ENCODE measurements at regions not wholly inside any gene's neighbourhood (a gene's known extent, or its start where the extent isn't known, plus 50 kb on each side); places are given as distances from the start of the nearest gene placed in this dataset.

DNA sequence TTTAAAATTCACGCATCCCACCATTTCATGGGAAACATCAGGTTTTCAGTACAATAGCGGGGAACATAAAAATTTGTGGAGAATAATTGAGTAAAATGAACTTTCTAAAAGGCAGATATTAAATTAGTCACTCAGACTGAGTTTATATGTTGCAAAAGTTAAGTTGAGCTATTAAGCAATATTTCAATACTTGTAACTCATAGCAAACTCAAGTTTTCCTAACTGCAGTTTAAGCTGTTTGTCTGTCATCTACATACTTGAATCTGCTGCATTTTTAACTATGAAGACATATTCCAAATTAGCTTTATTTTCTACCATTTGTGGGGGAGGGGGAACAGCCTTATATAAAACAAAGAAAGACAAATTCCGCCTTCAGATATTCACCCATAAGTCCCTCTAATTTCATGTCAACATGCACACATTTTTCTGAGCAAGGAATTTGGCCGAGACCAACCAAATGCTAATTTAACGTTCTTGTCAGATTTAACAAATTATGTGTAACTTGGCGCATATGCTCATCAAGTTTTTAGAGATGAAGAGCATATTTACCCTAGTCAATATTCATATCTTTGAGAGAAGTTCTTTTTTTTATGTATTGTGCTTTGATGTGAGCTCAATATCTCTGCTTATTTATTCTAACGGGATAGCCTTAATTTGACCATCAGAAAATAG lies 462.9 kb downstream of the TXNL1 start:
- DNase-seq, result no peak

DNA sequence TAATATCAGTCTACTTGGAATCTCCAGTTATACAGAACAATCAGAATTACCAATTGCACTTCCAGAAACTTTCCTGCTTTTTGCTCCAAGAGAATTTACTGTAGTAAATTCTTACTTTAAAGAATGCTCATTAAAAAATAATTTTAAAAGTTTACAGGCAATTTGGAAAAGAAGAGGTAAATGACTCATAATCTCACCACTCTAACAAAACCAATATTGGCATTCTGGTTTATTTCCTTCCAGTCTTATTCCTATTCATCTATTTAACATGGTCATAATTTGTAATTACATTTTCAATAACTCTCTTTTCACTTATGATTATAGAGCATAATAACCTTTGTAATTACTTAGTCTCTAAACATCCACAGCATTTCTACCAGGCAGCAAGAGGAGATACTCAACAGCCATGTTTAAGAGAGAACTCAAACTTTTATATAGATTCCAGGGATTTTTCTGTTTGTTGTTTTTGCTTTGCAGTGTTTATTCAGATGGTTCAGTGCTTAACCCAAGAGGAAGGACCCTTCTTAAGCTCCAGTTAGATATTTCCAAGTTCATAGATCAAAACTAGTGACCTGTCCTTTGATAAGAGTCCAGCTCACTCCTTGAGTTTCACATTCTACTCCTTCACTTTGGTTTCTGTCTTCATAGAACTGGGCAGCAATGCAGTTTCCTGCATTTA lies 464.7 kb downstream of the TXNL1 start:
- no peak for DNase-seq

DNA sequence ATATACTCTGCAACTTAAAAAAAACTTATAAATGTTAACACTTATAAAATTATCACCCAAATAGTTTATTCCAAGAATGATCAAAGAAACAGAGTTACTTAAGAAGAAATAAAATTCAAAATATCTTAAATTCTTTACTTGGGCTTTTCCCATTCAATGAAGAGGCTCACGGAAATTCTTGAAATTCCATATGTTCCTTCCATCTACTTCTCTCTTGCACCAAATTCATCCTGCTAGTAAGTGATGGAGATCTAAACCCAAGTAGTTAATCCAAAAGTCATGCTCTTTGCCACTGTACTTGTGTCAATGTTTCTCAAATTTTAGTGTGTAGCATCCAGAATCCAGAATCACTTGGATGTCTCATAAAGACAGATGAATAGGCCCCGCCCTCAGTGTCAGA lies 465.9 kb downstream of the TXNL1 start:
- DNase-seq, result no peak

DNA sequence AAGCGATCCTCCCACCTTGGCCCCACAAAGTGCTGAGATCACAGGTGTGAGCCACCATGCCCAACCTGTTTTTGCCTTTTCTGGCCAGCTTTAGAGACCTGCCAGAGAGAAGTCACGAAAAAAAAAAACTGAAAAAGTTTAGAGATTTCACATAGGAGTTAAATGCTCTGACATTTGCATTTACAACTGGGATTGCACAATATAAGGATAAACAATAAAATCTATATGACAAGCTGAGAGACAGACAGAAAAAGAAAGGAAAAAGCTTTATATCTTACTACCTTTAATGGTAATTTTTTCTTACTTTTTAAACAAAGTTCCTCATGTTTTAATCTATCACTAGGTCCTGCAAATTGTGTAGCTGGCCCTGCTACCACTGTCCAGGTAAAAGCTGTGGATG lies 466.5 kb downstream of the TXNL1 start:
- DNase-seq, result no peak

DNA sequence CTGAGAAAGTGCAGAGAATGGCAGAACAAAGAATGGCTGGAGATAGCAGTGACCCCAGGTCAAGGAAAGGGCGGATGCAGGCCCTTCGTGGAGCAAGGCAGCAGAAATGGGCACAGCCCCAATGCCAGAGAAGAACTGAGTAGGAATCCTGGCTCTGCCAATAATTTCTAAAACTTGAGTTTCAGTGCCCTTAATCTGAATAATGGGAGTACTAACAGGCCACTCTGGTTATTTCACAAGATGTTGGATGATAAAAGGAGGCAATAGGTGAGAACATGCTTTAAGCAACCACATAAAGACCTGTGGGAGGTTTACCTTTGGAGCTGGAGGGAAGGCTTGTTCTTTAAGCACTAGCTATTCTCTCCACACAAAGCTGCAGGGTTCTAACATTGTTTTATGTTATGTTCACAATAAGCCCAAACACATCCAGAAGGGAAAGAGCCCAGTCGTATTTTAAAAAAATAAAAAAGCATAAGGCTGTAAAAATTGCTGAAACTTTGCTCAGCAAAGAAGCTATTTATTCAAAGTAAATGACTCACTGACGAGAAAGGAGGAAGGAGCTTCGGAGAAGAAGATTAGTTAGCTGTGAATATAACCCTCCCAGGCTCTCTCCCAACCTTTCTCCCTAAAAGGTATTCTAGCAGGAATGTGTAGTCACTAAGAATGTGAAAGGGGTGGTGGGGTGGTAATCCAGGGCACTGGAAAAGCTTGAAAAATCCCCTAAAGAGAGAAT lies 470.2 kb downstream of the TXNL1 start:
- DNase-seq, result no peak

DNA sequence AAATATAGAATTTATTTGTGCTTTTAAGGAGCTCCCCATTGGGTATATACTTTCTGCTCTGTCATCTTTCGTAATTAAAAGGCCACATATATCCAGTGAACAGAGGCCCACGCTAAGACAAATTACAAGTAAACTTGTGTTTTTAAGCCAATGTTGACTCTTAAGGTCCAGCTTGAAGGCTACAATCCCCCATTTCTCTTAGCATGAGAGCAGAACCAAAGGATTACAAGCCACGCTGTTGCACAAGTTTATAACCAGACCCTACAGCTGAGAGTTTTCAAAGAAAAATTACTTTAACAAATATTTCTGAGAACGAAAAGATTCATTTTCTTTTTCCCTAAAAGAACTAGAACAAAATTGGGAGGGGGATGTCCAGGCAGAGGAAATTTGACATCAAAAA lies 471.0 kb downstream of the TXNL1 start:
- no peak for DNase-seq

DNA sequence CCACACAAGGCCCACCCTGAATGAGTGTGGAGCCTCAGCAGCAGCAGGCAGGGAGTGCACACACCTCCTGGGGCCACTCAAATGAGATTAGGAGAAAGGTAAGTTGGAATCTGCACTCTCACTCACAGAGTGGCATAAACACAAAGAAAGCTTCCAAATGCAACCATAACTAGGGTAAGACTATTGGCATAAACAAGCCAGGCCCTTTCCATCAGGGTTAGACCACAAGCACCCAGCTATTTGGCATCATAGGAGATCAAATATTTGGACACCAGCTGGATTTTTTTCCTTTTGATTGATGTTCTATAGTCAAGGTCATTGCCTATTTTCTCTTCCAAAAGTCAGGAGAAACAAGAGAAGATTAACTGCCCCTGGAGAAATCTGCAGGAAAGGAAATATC lies 471.5 kb downstream of the TXNL1 start:
- DNase-seq, result no peak

DNA sequence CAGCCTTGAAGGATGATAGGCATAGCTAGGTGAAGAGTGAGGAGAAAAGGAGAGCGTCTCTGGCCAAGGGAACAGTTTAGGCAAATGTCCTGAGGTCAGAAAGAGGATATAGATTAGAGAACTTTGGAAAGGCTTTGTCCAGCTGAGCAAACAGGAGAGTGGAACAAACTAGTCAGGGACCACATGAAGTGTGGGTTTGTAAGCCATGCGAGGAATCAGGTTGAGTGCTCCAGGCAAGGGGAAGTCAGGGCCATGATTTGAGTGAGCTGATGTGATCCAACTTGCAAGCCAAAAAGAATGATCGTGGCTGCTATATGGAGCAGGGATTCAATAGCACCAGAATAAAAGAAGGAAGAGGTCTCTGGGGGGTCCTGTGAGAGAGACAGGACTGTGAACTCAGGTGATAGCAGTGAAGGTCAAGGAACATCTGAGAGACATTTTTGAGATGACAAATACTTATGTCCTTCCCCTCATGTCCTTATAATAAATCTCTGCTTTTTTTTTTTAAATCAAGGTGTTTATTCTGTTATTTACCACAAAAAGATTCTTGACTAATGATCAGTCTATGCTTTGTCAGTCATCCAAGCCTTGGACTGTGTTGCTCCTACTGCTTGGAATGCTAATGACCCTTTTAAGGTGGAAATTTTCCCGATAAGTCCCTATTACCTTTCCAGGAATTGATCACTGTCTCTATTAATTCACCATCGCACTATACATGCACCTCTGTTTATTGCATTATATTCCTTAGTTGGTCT lies 472.6 kb downstream of the TXNL1 start:
- DNase-seq, result no peak

DNA sequence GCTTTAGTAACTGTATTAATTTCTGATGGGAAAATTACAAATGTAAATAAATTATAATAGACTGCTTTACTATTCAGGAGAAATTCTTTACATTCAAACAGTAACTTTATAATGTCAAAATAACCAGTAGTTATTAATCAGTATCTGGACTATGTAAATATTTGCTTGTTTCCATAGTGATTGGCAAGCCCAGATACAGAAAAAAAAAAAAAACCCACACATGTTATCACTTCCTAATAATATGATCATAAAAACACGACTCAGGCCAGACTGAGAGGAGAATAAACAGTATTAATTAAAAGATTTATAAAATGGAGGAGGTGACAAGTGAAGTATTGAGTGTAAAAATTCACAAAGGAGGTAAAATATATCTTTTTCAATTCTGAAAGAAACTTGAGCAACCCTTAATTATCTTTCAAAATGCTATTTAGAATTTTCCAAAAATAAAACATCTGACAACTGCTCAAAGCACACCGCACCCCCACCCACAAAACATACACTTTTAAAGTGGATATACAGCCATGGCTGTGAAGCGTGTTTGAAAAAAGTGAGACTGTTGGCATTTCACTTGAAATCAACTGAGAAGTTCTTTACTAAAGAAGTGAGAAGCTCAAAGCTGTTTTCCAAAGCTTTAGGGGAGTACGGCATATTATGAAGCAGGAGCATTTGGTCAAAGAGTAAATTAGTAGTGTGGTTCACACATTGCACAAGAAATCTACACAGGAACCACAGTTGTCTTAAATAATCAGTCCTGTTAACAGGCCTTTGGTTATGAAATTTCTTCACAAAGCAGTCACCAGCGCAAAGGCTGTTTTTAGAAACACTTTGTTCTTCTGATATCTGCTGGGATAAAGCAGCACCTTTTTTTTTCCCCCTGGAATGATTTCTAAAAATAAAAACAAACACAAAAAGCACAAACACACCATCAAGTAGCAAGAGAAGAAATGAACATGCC lies 475.8 kb downstream of the TXNL1 start:
- no peak for DNase-seq

DNA sequence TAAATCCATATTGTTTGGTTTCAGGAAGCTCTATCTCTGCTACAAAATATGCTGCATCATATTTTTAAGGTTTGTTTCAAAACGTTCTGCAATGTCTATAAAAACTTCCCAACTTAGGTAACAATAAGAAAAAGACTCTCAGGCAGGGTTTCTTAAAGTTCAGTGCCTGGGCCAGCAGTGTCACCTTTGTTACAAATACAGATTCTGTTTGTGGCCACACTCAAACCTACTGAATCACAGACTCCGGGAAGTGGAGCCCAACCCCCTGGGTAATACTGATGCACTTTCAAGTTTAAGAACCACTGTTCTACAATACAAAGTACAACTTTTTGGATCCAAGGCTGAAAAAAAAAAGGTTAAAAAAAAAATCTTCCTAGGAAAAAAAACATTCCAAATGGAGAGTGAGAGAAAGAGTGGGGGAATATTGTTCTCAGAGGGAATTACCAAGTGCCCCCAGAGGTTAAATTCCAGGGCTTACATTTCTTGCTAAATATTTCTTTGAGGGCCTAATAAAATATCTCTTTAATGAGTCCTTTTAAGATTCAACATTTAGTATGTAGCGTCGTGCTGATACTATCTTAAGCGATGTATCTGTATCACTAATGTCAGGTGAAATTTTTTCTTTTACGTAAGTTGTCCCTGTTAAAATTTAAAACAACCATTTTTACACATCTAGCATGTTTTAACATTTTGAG lies 476.7 kb downstream of the TXNL1 start:
- no peak for DNase-seq

DNA sequence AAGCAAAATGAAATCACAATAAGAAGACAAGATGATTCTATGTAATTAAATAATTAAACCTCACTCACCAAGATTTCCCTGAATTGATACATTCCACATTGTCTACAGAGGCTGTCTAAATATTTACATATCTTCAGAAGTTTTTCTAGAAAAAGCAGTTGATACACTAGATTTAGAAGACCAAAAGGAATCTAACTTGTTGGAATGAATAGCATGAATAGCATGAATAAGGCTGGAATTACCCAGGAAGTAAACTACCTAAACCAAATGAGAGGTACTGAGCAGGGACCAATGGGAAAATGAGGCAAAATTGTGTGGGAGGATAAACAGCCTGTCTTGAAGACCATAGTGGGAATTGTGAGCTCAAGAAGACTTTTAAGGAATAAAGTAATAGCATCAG lies 479.7 kb downstream of the TXNL1 start:
- DNase-seq, result no peak

DNA sequence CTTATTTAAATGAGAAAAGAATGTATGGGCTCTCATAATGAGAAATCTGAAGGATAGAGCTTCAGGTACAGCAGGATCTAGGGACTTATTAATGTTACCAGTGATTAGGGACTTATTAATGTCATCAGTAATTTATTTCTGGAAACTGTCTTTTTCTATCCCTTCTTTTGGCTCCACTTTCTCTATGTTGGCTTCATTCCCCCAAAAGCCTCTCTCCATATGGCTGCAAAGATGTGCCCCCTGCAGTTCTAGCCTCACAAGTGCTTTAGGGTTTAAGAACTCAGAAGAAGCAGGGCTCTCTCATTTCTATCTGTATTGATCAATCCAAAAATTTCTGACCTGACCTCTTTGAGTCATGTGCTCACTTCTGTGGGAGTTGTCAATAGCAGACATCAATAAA lies 480.9 kb downstream of the TXNL1 start:
- no peak for DNase-seq

DNA sequence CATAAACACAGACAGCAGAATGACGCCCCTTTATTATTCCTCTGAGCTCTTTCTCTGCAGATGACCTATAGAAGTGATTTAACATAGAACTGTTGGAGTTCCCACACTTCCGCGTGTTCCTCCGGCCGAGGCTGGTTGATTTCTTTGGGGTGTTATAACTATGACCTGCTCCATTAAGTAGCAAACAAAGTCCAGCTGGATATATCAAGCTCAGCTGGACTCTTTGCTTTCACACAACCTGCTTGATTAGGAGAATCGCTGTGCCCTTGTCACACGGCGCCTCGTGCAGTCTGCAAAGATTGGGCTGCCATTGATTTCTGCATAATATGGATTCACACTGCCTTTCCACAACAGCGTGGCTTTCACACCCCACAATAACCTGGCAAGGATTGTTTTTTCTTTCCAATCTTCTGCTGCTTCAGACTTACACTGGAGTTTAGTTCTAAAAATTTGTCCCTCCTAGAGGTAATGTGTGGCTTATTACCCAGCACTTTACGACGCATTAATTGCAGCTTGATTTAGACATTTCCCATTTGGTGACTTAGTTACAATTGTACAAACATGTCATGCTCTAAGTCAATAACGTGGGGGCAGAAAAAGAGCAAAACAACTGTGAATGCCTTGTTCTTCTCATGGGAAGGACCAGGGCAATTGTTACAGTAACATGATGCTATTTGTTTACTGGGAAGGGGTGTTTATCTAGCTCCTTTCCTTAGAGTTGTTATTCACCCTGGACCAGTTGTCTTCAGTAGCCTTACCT lies 485.7 kb downstream of the TXNL1 start:
- DNase-seq, result peak in 1 of 56 donors; percentile 8

DNA sequence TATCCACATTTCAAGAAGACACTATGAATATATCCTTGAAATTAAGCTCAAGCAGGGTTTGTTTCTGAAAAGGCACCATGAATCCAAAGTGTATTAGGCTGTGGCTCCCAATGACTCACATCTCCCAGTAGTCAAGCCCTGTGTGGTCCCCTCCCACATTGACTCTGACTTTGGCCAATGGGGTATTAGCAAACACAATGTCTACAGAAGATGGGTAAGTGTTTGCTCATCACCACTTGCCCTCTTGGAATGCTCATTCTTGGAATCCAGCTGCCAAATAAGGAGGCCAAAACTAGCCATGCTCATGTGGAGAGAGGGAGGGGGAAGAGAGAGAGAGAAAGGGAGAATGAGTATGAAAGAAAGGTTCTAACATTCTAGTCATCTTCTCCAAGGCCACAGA lies 490.0 kb downstream of the TXNL1 start:
- no peak for DNase-seq

DNA sequence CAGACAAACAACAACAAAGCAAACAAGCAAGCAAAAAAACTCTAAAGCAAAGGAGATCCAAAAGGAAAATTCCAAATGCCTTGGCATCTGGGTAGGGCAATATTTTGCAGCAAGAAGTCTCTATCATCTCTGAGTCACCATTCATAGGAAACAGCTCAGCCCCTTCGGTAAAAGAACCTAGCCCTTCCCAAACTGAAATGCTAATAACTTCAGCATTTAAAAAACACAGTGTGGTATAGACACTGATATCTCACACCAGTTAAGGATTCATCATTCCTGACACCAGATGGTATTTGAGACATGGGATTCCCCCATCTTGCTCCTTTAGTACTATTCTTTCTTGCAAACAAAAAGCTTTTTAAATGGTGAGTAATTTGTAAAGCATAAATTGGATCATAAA lies 491.8 kb downstream of the TXNL1 start:
- no peak for DNase-seq

DNA sequence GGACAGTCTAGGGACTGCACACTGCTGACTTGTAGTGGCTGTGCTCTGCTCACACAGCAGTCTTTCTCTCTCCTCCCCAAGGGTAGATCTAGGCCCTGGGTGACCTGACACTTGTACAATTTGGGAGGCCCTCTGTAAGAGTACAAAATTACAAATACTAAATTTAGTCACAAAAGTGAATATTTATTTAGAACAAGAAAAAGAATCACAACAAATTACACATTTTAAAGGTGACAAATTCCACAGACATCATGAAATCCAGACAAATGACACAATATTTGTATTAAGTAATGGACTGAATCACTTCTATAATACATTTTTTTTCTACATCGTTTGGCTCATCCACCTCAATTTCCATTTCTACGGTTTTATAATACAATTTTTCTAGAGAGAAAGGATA lies 496.4 kb downstream of the TXNL1 start:
- DNase-seq, result no peak

DNA sequence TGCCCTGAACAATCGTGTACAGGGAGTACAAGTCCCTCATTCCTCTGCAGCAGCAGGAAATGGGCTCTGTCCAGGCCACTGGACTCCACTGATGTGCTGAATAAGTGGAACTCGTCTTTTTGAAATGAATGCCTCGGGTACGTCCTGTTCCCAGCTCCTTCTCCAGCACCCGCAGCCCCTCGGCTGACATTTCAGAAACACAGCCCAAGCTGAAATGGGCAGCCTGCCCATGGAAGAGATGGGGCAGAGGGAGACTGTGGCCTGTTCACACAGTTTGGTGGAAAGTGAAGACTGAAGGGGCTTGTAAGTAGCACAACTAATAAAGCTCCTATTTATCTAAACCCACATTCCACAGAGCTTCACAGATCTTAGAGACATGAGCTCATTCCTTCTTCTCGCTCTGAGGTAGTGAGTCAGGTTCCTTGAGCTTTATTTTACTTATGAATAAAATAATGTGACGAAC lies 498.6 kb downstream of the TXNL1 start:
- DNase-seq, result peak in 48 of 56 donors; percentile 1 to 78 (median 24)

DNA sequence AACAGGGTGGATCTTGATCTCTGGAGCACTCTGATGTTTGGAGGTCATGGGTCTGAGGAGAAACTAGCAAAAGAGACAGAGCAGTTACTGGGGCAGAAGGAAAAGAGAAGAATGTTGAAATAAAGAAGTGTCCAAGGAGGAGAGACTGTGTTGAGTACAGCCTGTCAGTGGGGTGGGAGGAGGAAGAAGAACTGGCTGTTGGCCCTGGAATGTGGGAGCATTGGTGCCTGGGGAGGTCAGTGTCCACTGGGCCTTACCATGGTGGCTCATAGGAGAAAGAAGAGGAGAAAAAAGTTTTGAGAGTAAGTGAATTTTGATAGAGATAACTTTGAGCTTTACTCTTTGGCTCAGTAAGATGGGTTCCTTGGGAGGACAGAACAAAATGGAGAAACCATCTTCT lies 499.0 kb downstream of the TXNL1 start:
- DNase-seq, result no peak

DNA sequence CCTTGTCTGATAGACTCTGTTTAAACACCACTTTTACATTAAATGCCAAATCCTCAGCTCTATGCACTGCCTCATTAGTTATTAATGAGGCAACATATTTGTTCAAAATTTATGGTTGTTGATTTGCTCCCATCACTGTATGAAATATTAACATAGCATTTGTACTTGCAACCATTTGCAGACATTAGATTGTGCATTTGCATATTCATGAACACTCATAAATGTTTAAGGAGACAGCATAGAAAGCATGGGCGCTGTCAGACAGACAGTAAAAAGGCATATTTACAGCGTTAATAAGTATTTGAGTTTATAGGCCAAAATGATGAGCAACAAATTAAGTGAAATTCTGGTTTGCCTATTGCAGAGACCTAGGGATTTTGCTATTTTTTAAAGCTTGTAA lies 502.3 kb downstream of the TXNL1 start:
- DNase-seq, result no peak

All from nucleus accumbens (tissue), 56 donors.